ENCODE measurements at regions not wholly inside any gene's neighbourhood (a gene's known extent, or its start where the extent isn't known, plus 50 kb on each side); places are given as distances from the start of the nearest gene placed in this dataset.

DNA sequence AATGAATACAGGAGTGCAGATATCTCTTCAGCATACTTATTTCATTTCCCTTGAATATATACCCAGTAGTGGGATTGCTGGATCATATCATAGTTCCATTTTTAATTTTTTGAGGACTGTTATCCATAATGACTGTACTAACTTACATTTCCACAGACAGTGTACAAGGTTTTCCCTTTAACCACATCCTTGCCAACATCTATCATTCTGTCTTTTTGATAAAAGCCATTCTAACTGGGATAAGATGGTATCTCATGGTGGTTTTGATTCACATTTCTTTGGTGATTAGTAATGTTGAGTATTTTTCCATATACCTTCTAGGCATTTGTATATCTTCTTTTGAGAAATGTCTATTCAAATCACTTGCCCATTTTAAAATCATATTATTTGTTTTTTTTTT lies 325.2 kb downstream of the CYP26B1 start (continued):
- TF ChIP-seq ATF7 (IDR thresholded peaks at IDR 0.05; ENCODE audit: low read depth) (no peak), MTA2 (IDR thresholded peaks at IDR 0.05; ENCODE audit: low read depth) (no peak), MYC (IDR thresholded peaks at IDR 0.05; ENCODE audit: insufficient read depth, insufficient read length, insufficient replicate concordance, low read length, severe bottlenecking) (no peak), KDM1A (IDR thresholded peaks at IDR 0.05; ENCODE audit: borderline replicate concordance) (no peak), ZBED1 (IDR thresholded peaks at IDR 0.05; ENCODE audit: borderline replicate concordance) (no peak)
- TF ChIP-seq, protein P1, sequence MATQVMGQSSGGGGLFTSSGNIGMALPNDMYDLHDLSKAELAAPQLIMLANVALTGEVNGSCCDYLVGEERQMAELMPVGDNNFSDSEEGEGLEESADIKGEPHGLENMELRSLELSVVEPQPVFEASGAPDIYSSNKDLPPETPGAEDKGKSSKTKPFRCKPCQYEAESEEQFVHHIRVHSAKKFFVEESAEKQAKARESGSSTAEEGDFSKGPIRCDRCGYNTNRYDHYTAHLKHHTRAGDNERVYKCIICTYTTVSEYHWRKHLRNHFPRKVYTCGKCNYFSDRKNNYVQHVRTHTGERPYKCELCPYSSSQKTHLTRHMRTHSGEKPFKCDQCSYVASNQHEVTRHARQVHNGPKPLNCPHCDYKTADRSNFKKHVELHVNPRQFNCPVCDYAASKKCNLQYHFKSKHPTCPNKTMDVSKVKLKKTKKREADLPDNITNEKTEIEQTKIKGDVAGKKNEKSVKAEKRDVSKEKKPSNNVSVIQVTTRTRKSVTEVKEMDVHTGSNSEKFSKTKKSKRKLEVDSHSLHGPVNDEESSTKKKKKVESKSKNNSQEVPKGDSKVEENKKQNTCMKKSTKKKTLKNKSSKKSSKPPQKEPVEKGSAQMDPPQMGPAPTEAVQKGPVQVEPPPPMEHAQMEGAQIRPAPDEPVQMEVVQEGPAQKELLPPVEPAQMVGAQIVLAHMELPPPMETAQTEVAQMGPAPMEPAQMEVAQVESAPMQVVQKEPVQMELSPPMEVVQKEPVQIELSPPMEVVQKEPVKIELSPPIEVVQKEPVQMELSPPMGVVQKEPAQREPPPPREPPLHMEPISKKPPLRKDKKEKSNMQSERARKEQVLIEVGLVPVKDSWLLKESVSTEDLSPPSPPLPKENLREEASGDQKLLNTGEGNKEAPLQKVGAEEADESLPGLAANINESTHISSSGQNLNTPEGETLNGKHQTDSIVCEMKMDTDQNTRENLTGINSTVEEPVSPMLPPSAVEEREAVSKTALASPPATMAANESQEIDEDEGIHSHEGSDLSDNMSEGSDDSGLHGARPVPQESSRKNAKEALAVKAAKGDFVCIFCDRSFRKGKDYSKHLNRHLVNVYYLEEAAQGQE (IDR thresholded peaks at IDR 0.05; ENCODE audit: low read depth, low read length) = no peak
- TF ChIP-seq, protein P2, sequence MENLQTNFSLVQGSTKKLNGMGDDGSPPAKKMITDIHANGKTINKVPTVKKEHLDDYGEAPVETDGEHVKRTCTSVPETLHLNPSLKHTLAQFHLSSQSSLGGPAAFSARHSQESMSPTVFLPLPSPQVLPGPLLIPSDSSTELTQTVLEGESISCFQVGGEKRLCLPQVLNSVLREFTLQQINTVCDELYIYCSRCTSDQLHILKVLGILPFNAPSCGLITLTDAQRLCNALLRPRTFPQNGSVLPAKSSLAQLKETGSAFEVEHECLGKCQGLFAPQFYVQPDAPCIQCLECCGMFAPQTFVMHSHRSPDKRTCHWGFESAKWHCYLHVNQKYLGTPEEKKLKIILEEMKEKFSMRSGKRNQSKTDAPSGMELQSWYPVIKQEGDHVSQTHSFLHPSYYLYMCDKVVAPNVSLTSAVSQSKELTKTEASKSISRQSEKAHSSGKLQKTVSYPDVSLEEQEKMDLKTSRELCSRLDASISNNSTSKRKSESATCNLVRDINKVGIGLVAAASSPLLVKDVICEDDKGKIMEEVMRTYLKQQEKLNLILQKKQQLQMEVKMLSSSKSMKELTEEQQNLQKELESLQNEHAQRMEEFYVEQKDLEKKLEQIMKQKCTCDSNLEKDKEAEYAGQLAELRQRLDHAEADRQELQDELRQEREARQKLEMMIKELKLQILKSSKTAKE (IDR thresholded peaks at IDR 0.05; ENCODE audit: low read depth, poor library complexity, severe bottlenecking) = no peak

DNA sequence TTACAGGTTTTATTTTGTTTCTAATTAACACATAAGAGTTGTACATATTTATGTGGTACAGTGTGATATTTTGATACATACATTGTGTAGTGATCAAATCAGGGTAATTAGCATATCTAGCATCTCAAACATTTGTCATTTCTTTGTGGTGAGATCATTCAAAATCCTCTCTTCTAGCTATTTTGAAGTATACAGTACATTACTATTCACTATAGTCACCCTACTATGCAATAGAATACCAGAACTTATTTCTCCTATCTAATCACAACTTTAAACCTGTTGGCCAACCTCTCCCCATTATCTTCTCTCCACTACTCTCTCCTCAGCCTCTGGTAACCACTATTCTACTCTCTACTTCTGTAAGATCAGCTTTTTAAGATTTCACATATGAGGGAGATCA lies 325.8 kb downstream of the CYP26B1 start:
- Histone ChIP-seq H3K4me2 (ENCODE audit: control insufficient read depth, insufficient read depth) (no peak overlapping the region), H4K20me1 (ENCODE audit: control insufficient read depth, insufficient read depth) (no peaks in the 10 kb centered on the region), H3K9ac (ENCODE audit: control insufficient read depth, insufficient read depth, low read length) (no peak overlapping the region), H3K9me3 (replicated peaks; ENCODE audit: control insufficient read depth, insufficient read depth, low read length) (no peaks in the 10 kb centered on the region), H3K36me3 (ENCODE audit: control insufficient read depth in 2 of 2, insufficient read depth in 2 of 2, low read length in 1 of 2) (no peaks in the 10 kb centered on the region), H3K27me3 (replicated peaks in 1 of 2; ENCODE audit: control insufficient read depth in 2 of 2, insufficient read depth in 2 of 2, low read length in 1 of 2) (no peaks in the 10 kb centered on the region), H3K79me2 (ENCODE audit: control insufficient read depth, insufficient read depth, low read length) (no peaks in the 10 kb centered on the region), H3K27ac (ENCODE audit: control insufficient read depth, insufficient read depth) (no peak overlapping the region), H3K4me3 (no peak overlapping the region), H3K4me1 (ENCODE audit: control insufficient read depth, insufficient read depth, low read length) (no peaks in the 10 kb centered on the region), H2AFZ (ENCODE audit: control insufficient read depth, low read depth, low read length) (no peak overlapping the region)
- RAD21 ChIA-PET (ENCODE audit: unreplicated experiment) = no interaction called here
- no peak for ATAC-seq
- in situ Hi-C loops (cut with MboI) (no loop called here), intact Hi-C loops (cut with micrococcal nuclease; ENCODE audit: unreplicated experiment) (no loop called here)
- no TSS peak for BruUV-seq (replicated peaks)
- CTCF ChIA-PET = no interaction called here
- POLR2A ChIA-PET = no interaction called here
- FAIRE-seq = no peak
- no peak for TF ChIP-seq MYB (IDR thresholded peaks at IDR 0.05; ENCODE audit: borderline replicate concordance, low read depth, low read length)
- no peak for DNase-seq (ENCODE audit: low read depth, low spot score)
- SMC1A ChIA-PET (ENCODE audit: uncharacterized antibody, unreplicated experiment) = no interaction called here

Measured in GM12878 (cell line).